Hepatocyte (in vitro differentiated cells): ENCODE measurements at regions not wholly inside any gene's neighbourhood (a gene's known extent, or its start where the extent isn't known, plus 50 kb on each side); places are given as distances from the start of the nearest gene placed in this dataset.

Experiments used
- EZH2 ChIP-seq: fragments of 200-600 bp; sonication (generic); IDR thresholded peaks from 2 replicates; pipeline ENCODE4 v1.6.1; 2016; ENCODE audit warnings: antibody characterized with exemption, mild to moderate bottlenecking, borderline replicate concordance
- TF ChIP-seq, protein P1 (sequence below): fragments of 200-600 bp; sonication (generic); IDR thresholded peaks from 2 replicates; pipeline ENCODE4 v1.5.1; 2016; ENCODE audit warnings: antibody characterized with exemption, mild to moderate bottlenecking; ENCODE audit not compliant: poor library complexity

DNA sequence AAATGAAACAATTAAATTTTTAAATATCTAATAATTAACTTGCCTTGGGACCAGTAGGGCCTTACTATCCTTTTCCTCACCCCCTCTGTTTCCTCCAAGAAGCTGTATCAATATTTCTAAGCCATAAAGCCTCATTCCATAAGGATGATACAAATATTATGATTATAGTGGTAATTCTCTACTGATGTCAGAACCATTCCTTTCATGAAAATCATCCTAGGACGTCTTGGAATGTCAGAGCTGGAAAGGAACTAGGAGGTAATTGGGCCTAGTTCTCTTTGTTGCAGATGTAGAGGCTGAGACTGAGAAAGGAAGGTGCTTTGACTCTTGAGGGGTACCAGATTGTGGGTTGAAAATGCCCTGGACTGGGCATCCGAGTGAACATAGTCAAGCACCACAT, 766.7 kb upstream of the GHITM start:
- TF ChIP-seq, protein P1, sequence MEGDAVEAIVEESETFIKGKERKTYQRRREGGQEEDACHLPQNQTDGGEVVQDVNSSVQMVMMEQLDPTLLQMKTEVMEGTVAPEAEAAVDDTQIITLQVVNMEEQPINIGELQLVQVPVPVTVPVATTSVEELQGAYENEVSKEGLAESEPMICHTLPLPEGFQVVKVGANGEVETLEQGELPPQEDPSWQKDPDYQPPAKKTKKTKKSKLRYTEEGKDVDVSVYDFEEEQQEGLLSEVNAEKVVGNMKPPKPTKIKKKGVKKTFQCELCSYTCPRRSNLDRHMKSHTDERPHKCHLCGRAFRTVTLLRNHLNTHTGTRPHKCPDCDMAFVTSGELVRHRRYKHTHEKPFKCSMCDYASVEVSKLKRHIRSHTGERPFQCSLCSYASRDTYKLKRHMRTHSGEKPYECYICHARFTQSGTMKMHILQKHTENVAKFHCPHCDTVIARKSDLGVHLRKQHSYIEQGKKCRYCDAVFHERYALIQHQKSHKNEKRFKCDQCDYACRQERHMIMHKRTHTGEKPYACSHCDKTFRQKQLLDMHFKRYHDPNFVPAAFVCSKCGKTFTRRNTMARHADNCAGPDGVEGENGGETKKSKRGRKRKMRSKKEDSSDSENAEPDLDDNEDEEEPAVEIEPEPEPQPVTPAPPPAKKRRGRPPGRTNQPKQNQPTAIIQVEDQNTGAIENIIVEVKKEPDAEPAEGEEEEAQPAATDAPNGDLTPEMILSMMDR: no peak
- TF ChIP-seq EZH2: no peak
